WTC11 (cell line): ENCODE measurements at regions not wholly inside any gene's neighbourhood (a gene's known extent, or its start where the extent isn't known, plus 50 kb on each side); places are given as distances from the start of the nearest gene placed in this dataset.

Experiments used
- ATAC-seq: fragments of 200-7000 bp; cut with Tn5 transposase; 2 replicates; pipeline ENCODE4 v1.10.0; 2021; ENCODE audit warnings: mild to moderate bottlenecking, moderate library complexity
- CTCF ChIA-PET: fragments of 300-600 bp; sonication (Branson Sonifier 250); formaldehyde crosslinking; loops from one replicate; lab custom pipeline; 2021; ENCODE audit warnings: antibody characterized with exemption; lab: Charles Lee
- POLR2A ChIA-PET: fragments of 350-600 bp; sonication (Branson Sonifier 250); formaldehyde crosslinking; loops from one replicate; lab custom pipeline; 2021; ENCODE audit warnings: antibody characterized with exemption; lab: Charles Lee
- DNase-seq: peaks from one replicate; pipeline ENCODE4 v3.0.0; 2021; ENCODE audit warnings: low spot score
- H3K27ac Mint-ChIP-seq: 2 replicates; pipeline ENCODE4 v1.8.0; 2021; ENCODE audit warnings: mixed read lengths
- H3K27me3 Mint-ChIP-seq: 2 replicates; pipeline ENCODE4 v1.8.0; 2021; ENCODE audit warnings: low read depth, mild to moderate bottlenecking, moderate library complexity, mixed read lengths
- H3K36me3 Mint-ChIP-seq: 2 replicates; pipeline ENCODE4 v1.8.0; 2021; ENCODE audit warnings: mixed read lengths
- H3K4me1 Mint-ChIP-seq: 2 replicates; pipeline ENCODE4 v1.8.0; 2022; ENCODE audit warnings: mixed read lengths
- H3K4me3 Mint-ChIP-seq: 2 replicates; pipeline ENCODE4 v1.8.0; 2021; ENCODE audit warnings: mild to moderate bottlenecking, moderate library complexity, mixed read lengths
- H3K9me3 Mint-ChIP-seq: 2 replicates; pipeline ENCODE4 v1.8.0; 2021; ENCODE audit warnings: mixed read lengths
- ARID4B ChIP-seq: sonication (generic); formaldehyde crosslinking; IDR thresholded peaks from 2 replicates; pipeline ENCODE4 v1.8.0; 2023; ENCODE audit warnings: missing genetic modification reagents, mild to moderate bottlenecking, borderline replicate concordance
- CREB1 ChIP-seq: sonication (generic); formaldehyde crosslinking; IDR thresholded peaks from 2 replicates; pipeline ENCODE4 v1.8.0; 2023; ENCODE audit warnings: mild to moderate bottlenecking, missing genetic modification reagents
- ESRRA ChIP-seq: sonication (generic); formaldehyde crosslinking; IDR thresholded peaks from 2 replicates; pipeline ENCODE4 v1.8.1; 2022; ENCODE audit warnings: mild to moderate bottlenecking, missing genetic modification reagents, borderline replicate concordance
- HMGA2 ChIP-seq: fragments of 250-450 bp; sonication (Bioruptor Pico); IDR thresholded peaks from 2 replicates; pipeline ENCODE4 v1.4.0; 2021; ENCODE audit warnings: mild to moderate bottlenecking, moderate library complexity
- JUN ChIP-seq: sonication (generic); formaldehyde crosslinking; IDR thresholded peaks from 2 replicates; pipeline ENCODE4 v1.8.0; 2023; ENCODE audit warnings: mild to moderate bottlenecking, missing genetic modification reagents
- MXD4 ChIP-seq: fragments of 250-450 bp; sonication (Bioruptor Pico); IDR thresholded peaks from 2 replicates; pipeline ENCODE4 v1.8.0; 2021; ENCODE audit warnings: mild to moderate bottlenecking, moderate library complexity, borderline replicate concordance
- NFYB ChIP-seq: sonication (generic); formaldehyde crosslinking; conservative IDR thresholded peaks from 2 replicates; pipeline ENCODE4 v1.8.0; 2022; ENCODE audit warnings: low read depth, missing genetic modification reagents
- NR3C1 ChIP-seq: sonication (generic); formaldehyde crosslinking; conservative IDR thresholded peaks from 2 replicates; pipeline ENCODE4 v1.8.1; 2023; ENCODE audit warnings: low read depth, mild to moderate bottlenecking, missing genetic modification reagents
- PRDM15 ChIP-seq: sonication (generic); formaldehyde crosslinking; IDR thresholded peaks from 2 replicates; pipeline ENCODE4 v1.8.0; 2022; ENCODE audit warnings: missing genetic modification reagents
- RORB ChIP-seq: fragments of 250-450 bp; sonication (Bioruptor Pico); IDR thresholded peaks from 2 replicates; pipeline ENCODE4 v1.9.0; 2021; ENCODE audit warnings: mild to moderate bottlenecking
- SOX15 ChIP-seq: fragments of 250-450 bp; sonication (Bioruptor Pico); IDR thresholded peaks from 2 replicates; pipeline ENCODE4 v1.9.0; 2021; ENCODE audit warnings: mild to moderate bottlenecking
- TEAD1 ChIP-seq: sonication (generic); formaldehyde crosslinking; IDR thresholded peaks from 2 replicates; pipeline ENCODE4 v1.8.0; 2022; ENCODE audit warnings: mild to moderate bottlenecking, missing genetic modification reagents
- TP53 ChIP-seq: sonication (generic); formaldehyde crosslinking; IDR thresholded peaks from 2 replicates; pipeline ENCODE4 v1.8.1; 2023; ENCODE audit warnings: mild to moderate bottlenecking, missing genetic modification reagents
- USF2 ChIP-seq: sonication (generic); formaldehyde crosslinking; IDR thresholded peaks from 2 replicates; pipeline ENCODE4 v1.8.1; 2023; ENCODE audit warnings: mild to moderate bottlenecking, missing genetic modification reagents, moderate library complexity
- ZNF121 ChIP-seq: sonication (generic); formaldehyde crosslinking; IDR thresholded peaks from 2 replicates; pipeline ENCODE4 v1.8.0; 2023; ENCODE audit warnings: missing genetic modification reagents
- ZNF317 ChIP-seq: sonication (generic); formaldehyde crosslinking; IDR thresholded peaks from 2 replicates; pipeline ENCODE4 v1.8.1; 2023; ENCODE audit warnings: low read depth, mild to moderate bottlenecking, moderate library complexity, missing genetic modification reagents, borderline replicate concordance
- ZNF416 ChIP-seq: fragments of 250-450 bp; sonication (Bioruptor Pico); IDR thresholded peaks from 2 replicates; pipeline ENCODE4 v1.9.0; 2021; ENCODE audit warnings: mild to moderate bottlenecking, inconsistent platforms
- ZNF423 ChIP-seq: fragments of 250-450 bp; sonication (Bioruptor Pico); IDR thresholded peaks from 2 replicates; pipeline ENCODE4 v2.1.2; 2022; ENCODE audit warnings: mild to moderate bottlenecking, moderate library complexity
- ZNF532 ChIP-seq: fragments of 250-450 bp; sonication (Bioruptor Pico); IDR thresholded peaks from 2 replicates; pipeline ENCODE4 v1.9.0; 2021; ENCODE audit warnings: mild to moderate bottlenecking, borderline replicate concordance
- ZNF671 ChIP-seq: fragments of 250-450 bp; sonication (Bioruptor Pico); IDR thresholded peaks from 2 replicates; pipeline ENCODE4 v1.8.0; 2021; ENCODE audit warnings: mild to moderate bottlenecking

GRCh38 chr14:22394616-22395015, 194.4 kb downstream of the DAD1 start:
- DNase-seq: no peak
- H3K27me3 Mint-ChIP-seq: no peaks in the 10 kb centered on the region; the same call in none of the 2 replicates
- no peak for TF ChIP-seq NR3C1
- TF ChIP-seq ESRRA (CRISPR knock-in tag): no peak
- TF ChIP-seq RORB (CRISPR knock-in tag): no peak
- TF ChIP-seq NFYB (CRISPR knock-in tag): no peak
- no peak for TF ChIP-seq ZNF416 (CRISPR knock-in tag)
- TF ChIP-seq TP53: no peak
- no peak for TF ChIP-seq JUN (CRISPR knock-in tag)
- no peak for TF ChIP-seq SOX15 (CRISPR knock-in tag)
- TF ChIP-seq TEAD1 (CRISPR knock-in tag): no peak
- no peak for TF ChIP-seq ZNF532 (CRISPR knock-in tag)
- TF ChIP-seq ZNF423 (CRISPR knock-in tag): no peak
- TF ChIP-seq, all 79 proteins: peak for 0
- ChIA-PET CTCF (no interaction called here), POLR2A (no interaction called here)
- Mint-ChIP-seq H3K4me1 (no peaks in the 10 kb centered on the region), H3K36me3 (no peaks in the 10 kb centered on the region), H3K27ac (no peak overlapping the region), H3K9me3 (no peaks in the 10 kb centered on the region), H3K4me3 (no peak overlapping the region)
- ATAC-seq: no peak

GRCh38 chr14:22393796-22394195, 195.2 kb downstream of the DAD1 start:
- H3K27ac Mint-ChIP-seq: no peak overlapping the region
- POLR2A ChIA-PET: no interaction called here
- no peaks in the 10 kb centered on the region for H3K36me3 Mint-ChIP-seq
- TF ChIP-seq RORB (CRISPR knock-in tag) (no peak), ESRRA (CRISPR knock-in tag) (no peak), ZNF671 (CRISPR knock-in tag) (no peak), USF2 (no peak), CREB1 (no peak), ZNF317 (no peak), TEAD1 (CRISPR knock-in tag) (no peak)
- CTCF ChIA-PET: interaction anchor here (2.5 kb wide), 1 partner anchor 78 kb away, joined by 22 read pairs; no protein-coding TSS in a partner anchor
- no peak for ATAC-seq
- no peak for DNase-seq
- H3K4me3 Mint-ChIP-seq: no peak overlapping the region
- no peaks in the 10 kb centered on the region for H3K4me1 Mint-ChIP-seq
- H3K9me3 Mint-ChIP-seq: no peaks in the 10 kb centered on the region
- H3K27me3 Mint-ChIP-seq: no peaks in the 10 kb centered on the region; the same call in 1 of the 2 replicates

GRCh38 chr14:22391908-22392565, 197.0 kb downstream of the DAD1 start:
- Mint-ChIP-seq H3K4me3 (no peak overlapping the region), H3K27ac (no peak overlapping the region), H3K27me3 (no peaks in the 10 kb centered on the region; the same call in 1 of the 2 replicates), H3K9me3 (no peaks in the 10 kb centered on the region), H3K36me3 (no peaks in the 10 kb centered on the region), H3K4me1 (0 out of 2 replicates have a peak, but pooled peaks cover 3% of the 10 kb centered on the region)
- peak; percentile 54 for DNase-seq
- peak; percentile 93 for ATAC-seq
- ChIA-PET POLR2A (no interaction called here), CTCF (interaction anchor here (0.5 to 2.5 kb wide), 7 partner anchors 8 to 178 kb away, joined by 3 to 22 read pairs (median 5); no protein-coding TSS in a partner anchor)
- TF ChIP-seq ARID4B (CRISPR knock-in tag) (no peak), ZNF121 (CRISPR knock-in tag) (no peak), HMGA2 (CRISPR knock-in tag) (no peak), MXD4 (CRISPR knock-in tag) (no peak), PRDM15 (CRISPR knock-in tag) (peak; percentile 81)
